ENCODE measurements at regions not wholly inside any gene's neighbourhood (a gene's known extent, or its start where the extent isn't known, plus 50 kb on each side); places are given as distances from the start of the nearest gene placed in this dataset.

DNA sequence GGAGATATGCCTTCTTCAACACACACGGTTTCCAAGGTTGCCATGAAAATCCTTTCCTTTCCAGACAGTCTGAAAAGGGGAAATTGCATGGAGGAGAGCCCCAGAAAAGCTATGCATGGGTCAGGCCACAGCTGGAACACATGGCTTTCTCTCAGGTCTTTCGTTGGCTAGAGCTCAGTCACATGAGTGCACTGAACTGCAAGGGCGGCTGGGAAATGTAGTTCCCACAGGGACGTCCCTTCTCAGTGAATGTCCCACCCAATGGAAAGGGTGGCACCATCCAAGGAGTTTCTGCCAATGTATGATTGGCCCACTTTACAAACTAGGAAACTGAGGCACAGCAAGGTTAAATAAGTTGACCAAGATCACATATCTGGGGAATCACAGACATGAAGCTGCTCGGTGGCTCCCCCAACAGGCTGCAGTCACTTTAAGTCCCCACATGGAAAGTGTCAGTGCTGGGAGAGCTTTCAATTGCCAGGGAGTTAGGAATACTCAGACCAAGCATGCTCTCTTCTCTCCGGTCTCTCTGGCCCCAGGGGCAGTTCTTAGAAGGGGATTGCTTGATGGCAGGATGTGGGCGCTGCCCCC lies 571.3 kb downstream of the GLRX3 start:
- TF ChIP-seq CTCF (IDR thresholded peaks at IDR 0.05) = no peak
- Mint-ChIP-seq H3K27me3 (no peaks in the 10 kb centered on the region), H3K9me3 (no peaks in the 10 kb centered on the region), H3K36me3 (ENCODE audit: low read depth) (no peaks in the 10 kb centered on the region), H3K4me1 (ENCODE audit: low read depth) (no peaks in the 10 kb centered on the region), H3K4me3 (no peak overlapping the region), H3K27ac (no peak overlapping the region)
- ATAC-seq = no peak
- intact Hi-C loops (cut with micrococcal nuclease) = no loop called here
- POLR2A ChIA-PET = no interaction called here
- no peak for DNase-seq
- CTCF ChIA-PET = no interaction called here

- H3K4me1 Mint-ChIP-seq (ENCODE audit: low read depth) = no peaks in the 10 kb centered on the region
- intact Hi-C loops (cut with micrococcal nuclease) = no loop called here
- no peaks in the 10 kb centered on the region for H3K9me3 Mint-ChIP-seq
- ATAC-seq (no peak), DNase-seq (no peak)
- CTCF ChIA-PET = no interaction called here
- no peaks in the 10 kb centered on the region for H3K36me3 Mint-ChIP-seq (ENCODE audit: low read depth)
- H3K27me3 Mint-ChIP-seq = no peaks in the 10 kb centered on the region
- no peak overlapping the region for H3K4me3 Mint-ChIP-seq
- POLR2A ChIA-PET = no interaction called here
- TF ChIP-seq CTCF (IDR thresholded peaks at IDR 0.05) = no peak
- H3K27ac Mint-ChIP-seq = no peak overlapping the region
These were observed 572.4 kb downstream of the GLRX3 start for GRCh38 chr10:130708465-130709070.

GRCh38 chr10:130709415-130709814 lies 573.2 kb downstream of the GLRX3 start:
- H3K27me3 Mint-ChIP-seq = no peaks in the 10 kb centered on the region
- DNase-seq = no peak
- TF ChIP-seq CTCF (IDR thresholded peaks at IDR 0.05) = no peak
- no peak overlapping the region for H3K27ac Mint-ChIP-seq
- H3K4me3 Mint-ChIP-seq = no peak overlapping the region
- no peaks in the 10 kb centered on the region for H3K4me1 Mint-ChIP-seq (ENCODE audit: low read depth)
- H3K36me3 Mint-ChIP-seq (ENCODE audit: low read depth) = no peaks in the 10 kb centered on the region
- intact Hi-C loops (cut with micrococcal nuclease) = no loop called here
- no peaks in the 10 kb centered on the region for H3K9me3 Mint-ChIP-seq
- ATAC-seq = no peak
- CTCF ChIA-PET = no interaction called here
- POLR2A ChIA-PET = no interaction called here

- no peak for TF ChIP-seq CTCF (IDR thresholded peaks at IDR 0.05)
- Mint-ChIP-seq H3K36me3 (ENCODE audit: low read depth) (no peaks in the 10 kb centered on the region), H3K4me3 (no peak overlapping the region), H3K27ac (no peak overlapping the region), H3K27me3 (no peaks in the 10 kb centered on the region), H3K9me3 (no peaks in the 10 kb centered on the region), H3K4me1 (ENCODE audit: low read depth) (no peaks in the 10 kb centered on the region)
- CTCF ChIA-PET = no interaction called here
- POLR2A ChIA-PET = no interaction called here
- ATAC-seq (no peak), DNase-seq (no peak)
- intact Hi-C loops (cut with micrococcal nuclease) = no loop called here
These were observed 574.9 kb downstream of the GLRX3 start for GRCh38 chr10:130711072-130711471.

GRCh38 chr10:130713135-130713534 lies 576.9 kb downstream of the GLRX3 start:
- DNase-seq (no peak), ATAC-seq (no peak)
- intact Hi-C loops (cut with micrococcal nuclease) = no loop called here
- POLR2A ChIA-PET = no interaction called here
- CTCF ChIA-PET = no interaction called here
- no peaks in the 10 kb centered on the region for H3K27me3 Mint-ChIP-seq
- H3K36me3 Mint-ChIP-seq (ENCODE audit: low read depth) = no peaks in the 10 kb centered on the region
- no peaks in the 10 kb centered on the region for H3K9me3 Mint-ChIP-seq
- no peak for TF ChIP-seq CTCF (IDR thresholded peaks at IDR 0.05)
- H3K27ac Mint-ChIP-seq = no peak overlapping the region
- no peaks in the 10 kb centered on the region for H3K4me1 Mint-ChIP-seq (ENCODE audit: low read depth)
- H3K4me3 Mint-ChIP-seq = no peak overlapping the region

All from activated CD8-positive, alpha-beta T cell treated with anti-CD3 and anti-CD28 coated beads for 36 hours (primary cell).